GM12878 (cell line): ENCODE measurements at regions not wholly inside any gene's neighbourhood (a gene's known extent, or its start where the extent isn't known, plus 50 kb on each side); places are given as distances from the start of the nearest gene placed in this dataset.

ENCODE experiments used
- ATAC-seq: fragments of 200-7000 bp; cut with Tn5 transposase; 3 replicates; pipeline ENCODE4 v1.9.1; 2020; ENCODE audit warnings: mild to moderate bottlenecking, moderate library complexity
- BruUV-seq: library from RNA; stranded (reverse); fragments of 400-500 nt; replicated peaks from 2 replicates; lab custom pipeline; 2021; lab: Mats Ljungman, UMichigan
- CTCF ChIA-PET: fragments of 300-600 bp; sonication (Branson Sonifier 250); formaldehyde crosslinking; extraction: SDS; loops from one replicate; lab custom pipeline; 2021; ENCODE audit warnings: inconsistent platforms; lab: Yijun Ruan, JAX
- POLR2A ChIA-PET: fragments of 350-600 bp; formaldehyde crosslinking; extraction: SDS; loops from one replicate; lab custom pipeline; 2021; ENCODE audit warnings: inconsistent platforms; lab: Charles Lee
- RAD21 ChIA-PET: fragments of 300-600 bp; sonication (Branson Sonifier 250); formaldehyde crosslinking; loops from one replicate; lab custom pipeline; 2023; ENCODE audit warnings: antibody characterized with exemption; ENCODE audit not compliant: unreplicated experiment; lab: Charles Lee
- SMC1A ChIA-PET: fragments of 300-600 bp; sonication (Branson Sonifier 250); formaldehyde crosslinking; loops from one replicate; lab custom pipeline; 2023; ENCODE audit not compliant: unreplicated experiment, uncharacterized antibody; lab: Charles Lee
- DNase-seq: peaks from one replicate; pipeline ENCODE4 v3.0.0-alpha.2; 2011; ENCODE audit warnings: low read depth, low spot score
- FAIRE-seq: peaks from 3 replicates; lab custom pipeline; 2011; peaks lifted over from hg19 to GRCh38; lab: Jason Lieb, UNC
- H2AFZ ChIP-seq: 2 replicates; pipeline ENCODE4 v1.6.0; 2011; ENCODE audit warnings: low read depth, low read length, control low read depth; ENCODE audit not compliant: control insufficient read depth
- H3K27ac ChIP-seq: 2 replicates; pipeline ENCODE4 v1.5.1; 2011; ENCODE audit warnings: control low read depth; ENCODE audit not compliant: control insufficient read depth, insufficient read depth
- H3K27me3 ChIP-seq, 2 experiments: replicated peaks in 1 of 2; 2 replicates each; pipeline versions ENCODE4 v1.6.0 to v1.6.1; 2011; ENCODE audit warnings: low read length in 1 of 2; ENCODE audit not compliant: control insufficient read depth in 2 of 2, insufficient read depth in 2 of 2
- H3K36me3 ChIP-seq, 2 experiments: 2 replicates each; pipeline ENCODE4 v1.5.1; 2011; ENCODE audit warnings: low read length in 1 of 2; ENCODE audit not compliant: control insufficient read depth in 2 of 2, insufficient read depth in 2 of 2
- H3K4me1 ChIP-seq: 2 replicates; pipeline ENCODE4 v1.6.1; 2011; ENCODE audit warnings: mild to moderate bottlenecking, low read length, moderate library complexity, mixed read lengths; ENCODE audit not compliant: control insufficient read depth, insufficient read depth
- H3K4me2 ChIP-seq: 2 replicates; pipeline ENCODE4 v1.6.0; 2011; ENCODE audit warnings: control low read depth; ENCODE audit not compliant: control insufficient read depth, insufficient read depth
- H3K4me3 ChIP-seq: fragments of 200-600 bp; sonication (generic); 2 replicates; pipeline ENCODE4 v1.5.1; 2016
- H3K79me2 ChIP-seq: 2 replicates; pipeline ENCODE4 v1.6.0; 2011; ENCODE audit warnings: low read length; ENCODE audit not compliant: control insufficient read depth, insufficient read depth
- H3K9ac ChIP-seq: 2 replicates; pipeline ENCODE4 v1.8.0; 2011; ENCODE audit warnings: low read length, control low read depth, mixed read lengths; ENCODE audit not compliant: control insufficient read depth, insufficient read depth
- H3K9me3 ChIP-seq: replicated peaks from 3 replicates; pipeline ENCODE4 v1.5.1; 2011; ENCODE audit warnings: mild to moderate bottlenecking, low read length; ENCODE audit not compliant: control insufficient read depth, insufficient read depth
- H4K20me1 ChIP-seq: 2 replicates; pipeline ENCODE4 v1.6.0; 2011; ENCODE audit not compliant: control insufficient read depth, insufficient read depth
- BCLAF1 ChIP-seq: fragments of 450-650 bp; IDR thresholded peaks from 2 replicates; pipeline ENCODE4 v1.6.1; 2017; ENCODE audit warnings: antibody characterized with exemption, mild to moderate bottlenecking, moderate library complexity
- GATAD2B ChIP-seq: fragments of 450-650 bp; conservative IDR thresholded peaks from 2 replicates; pipeline ENCODE4 v1.6.1; 2017; ENCODE audit warnings: low read depth, mild to moderate bottlenecking, moderate library complexity
- RBBP5 ChIP-seq: fragments of 200-600 bp; sonication (generic); conservative IDR thresholded peaks from 2 replicates; pipeline ENCODE4 v1.6.1; 2016
- SIN3A ChIP-seq: IDR thresholded peaks from 2 replicates; pipeline ENCODE4 v1.6.1; 2012; ENCODE audit warnings: low read depth, low read length, improper control_type of control experiment
- ZNF207 ChIP-seq: fragments of 450-650 bp; IDR thresholded peaks from 2 replicates; pipeline ENCODE4 v1.6.1; 2014; ENCODE audit warnings: antibody characterized with exemption, mild to moderate bottlenecking, borderline replicate concordance
- ZSCAN29 ChIP-seq: fragments of 450-650 bp; IDR thresholded peaks from 2 replicates; pipeline ENCODE4 v1.6.1; 2017; ENCODE audit warnings: mild to moderate bottlenecking, moderate library complexity
- WGBS: methylation state at CpG from one replicate; pipeline ENCODE4 v1.1.6; 2016; ENCODE audit warnings: low lambda C conversion rate; ENCODE audit not compliant: insufficient replicate concordance, insufficient coverage; ENCODE audit errors: missing lambda C conversion rate; 5-methylcytosine and 5-hydroxymethylcytosine counted together
- in situ Hi-C: fragments of 300-500 bp; cut with MboI; formaldehyde crosslinking; loops from 9 replicates; pipeline ENCODE4 v1.14.3; 2018; ENCODE audit warnings: mixed read lengths
- intact Hi-C: fragments of 100-400 bp; cut with micrococcal nuclease; formaldehyde crosslinking; loops from one replicate; pipeline ENCODE4 v1.14.2; 2022; ENCODE audit not compliant: unreplicated experiment

- DNase-seq, result no peak
- no peak for ATAC-seq
- intact Hi-C loops (no loop called here), in situ Hi-C loops (no loop called here)
- RAD21 ChIA-PET, result no interaction called here
- H3K9ac ChIP-seq, result no peak overlapping the region
- H3K79me2 ChIP-seq, result no peaks in the 10 kb centered on the region
- H3K27me3 ChIP-seq, result no peaks in the 10 kb centered on the region
- H3K36me3 ChIP-seq, result no peaks in the 10 kb centered on the region
- WGBS, result 0% methylated on average over 2 of the region's 2 CpGs
- no peaks in the 10 kb centered on the region for H3K9me3 ChIP-seq
- no peaks in the 10 kb centered on the region for H4K20me1 ChIP-seq
- BruUV-seq, result no TSS peak
- no peaks in the 10 kb centered on the region for H3K4me1 ChIP-seq
- H3K4me2 ChIP-seq, result no peak overlapping the region
- SMC1A ChIA-PET, result no interaction called here
- H3K4me3 ChIP-seq, result no peak overlapping the region
- H2AFZ ChIP-seq, result no peak overlapping the region
- POLR2A ChIA-PET, result no interaction called here
- no peak overlapping the region for H3K27ac ChIP-seq
- FAIRE-seq, result no peak
- CTCF ChIA-PET, result no interaction called here
- no peak for TF ChIP-seq ZSCAN29
- TF ChIP-seq GATAD2B, result no peak
- TF ChIP-seq SIN3A, result no peak
- TF ChIP-seq BCLAF1, result no peak
- no peak for TF ChIP-seq ZNF207
- TF ChIP-seq RBBP5, result no peak
These were observed 184.6 kb upstream of the DMAC1 start for GRCh38 chr9:7984203-7984602.
